Osteocyte (in vitro differentiated cells): ENCODE measurements at regions not wholly inside any gene's neighbourhood (a gene's known extent, or its start where the extent isn't known, plus 50 kb on each side); places are given as distances from the start of the nearest gene placed in this dataset.

ENCODE experiments used
- DNase-seq: peaks from one replicate; pipeline ENCODE4 v3.0.0; 2021; ENCODE audit warnings: mixed read lengths; ENCODE audit not compliant: unreplicated experiment; ENCODE audit errors: extremely low spot score
- H3K27ac Mint-ChIP-seq: one replicate; pipeline ENCODE4 v1.8.0; 2021; ENCODE audit warnings: mild to moderate bottlenecking, mixed read lengths; ENCODE audit not compliant: unreplicated experiment
- H3K27me3 Mint-ChIP-seq: one replicate; pipeline ENCODE4 v1.8.0; 2021; ENCODE audit warnings: mixed read lengths; ENCODE audit not compliant: unreplicated experiment
- H3K36me3 Mint-ChIP-seq: one replicate; pipeline ENCODE4 v1.8.0; 2021; ENCODE audit warnings: mixed read lengths; ENCODE audit not compliant: unreplicated experiment
- H3K4me1 Mint-ChIP-seq: one replicate; pipeline ENCODE4 v1.8.0; 2021; ENCODE audit warnings: mixed read lengths; ENCODE audit not compliant: unreplicated experiment
- H3K4me3 Mint-ChIP-seq: one replicate; pipeline ENCODE4 v1.8.0; 2021; ENCODE audit warnings: mild to moderate bottlenecking, moderate library complexity, mixed read lengths; ENCODE audit not compliant: unreplicated experiment
- H3K9me3 Mint-ChIP-seq: one replicate; pipeline ENCODE4 v1.8.0; 2021; ENCODE audit warnings: mixed read lengths; ENCODE audit not compliant: unreplicated experiment
- CTCF ChIP-seq: fragments of 200-600 bp; sonication (generic); IDR thresholded peaks from 2 replicates; pipeline ENCODE4 v1.5.0; 2021; ENCODE audit warnings: antibody characterized with exemption, mild to moderate bottlenecking, moderate library complexity

GRCh38 chr2:162926501-162926900, 87.9 kb upstream of the KCNH7 start:
- no peaks in the 10 kb centered on the region for H3K4me1 Mint-ChIP-seq
- H3K36me3 Mint-ChIP-seq: no peaks in the 10 kb centered on the region
- no peaks in the 10 kb centered on the region for H3K9me3 Mint-ChIP-seq
- H3K27me3 Mint-ChIP-seq: peaks cover 2% of the 10 kb centered on the region
- no peak overlapping the region for H3K4me3 Mint-ChIP-seq
- no peak for TF ChIP-seq CTCF
- no peak for DNase-seq
- no peak overlapping the region for H3K27ac Mint-ChIP-seq

- Mint-ChIP-seq H3K4me1 (no peaks in the 10 kb centered on the region), H3K27ac (no peak overlapping the region)
Observed at GRCh38 chr2:162925595-162925994, 87.0 kb upstream of the KCNH7 start.

GRCh38 chr2:162919111-162919510, 80.5 kb upstream of the KCNH7 start:
- no peak overlapping the region for H3K4me3 Mint-ChIP-seq
- no peak for TF ChIP-seq CTCF

More at GRCh38 chr2:162925595-162925994, 87.0 kb upstream of the KCNH7 start:
- no peak overlapping the region for H3K4me3 Mint-ChIP-seq
- no peaks in the 10 kb centered on the region for H3K36me3 Mint-ChIP-seq
- H3K9me3 Mint-ChIP-seq: no peaks in the 10 kb centered on the region
- DNase-seq: no peak
- no peak for TF ChIP-seq CTCF
- H3K27me3 Mint-ChIP-seq: peaks cover 2% of the 10 kb centered on the region

GRCh38 chr2:162917626-162918025, 79.1 kb upstream of the KCNH7 start:
- Mint-ChIP-seq H3K9me3 (no peaks in the 10 kb centered on the region), H3K36me3 (no peaks in the 10 kb centered on the region), H3K27me3 (no peaks in the 10 kb centered on the region), H3K27ac (no peak overlapping the region), H3K4me3 (no peak overlapping the region), H3K4me1 (no peaks in the 10 kb centered on the region)
- no peak for TF ChIP-seq CTCF
- no peak for DNase-seq

More at GRCh38 chr2:162919111-162919510, 80.5 kb upstream of the KCNH7 start:
- no peaks in the 10 kb centered on the region for H3K4me1 Mint-ChIP-seq
- H3K36me3 Mint-ChIP-seq: no peaks in the 10 kb centered on the region
- H3K9me3 Mint-ChIP-seq: no peaks in the 10 kb centered on the region
- DNase-seq: no peak
- H3K27me3 Mint-ChIP-seq: peaks cover 2% of the 10 kb centered on the region
- H3K27ac Mint-ChIP-seq: no peak overlapping the region

- H3K4me1 Mint-ChIP-seq: no peaks in the 10 kb centered on the region
- DNase-seq: no peak
- no peak overlapping the region for H3K4me3 Mint-ChIP-seq
- H3K36me3 Mint-ChIP-seq: no peaks in the 10 kb centered on the region
- no peak for TF ChIP-seq CTCF
- H3K27ac Mint-ChIP-seq: no peak overlapping the region
- H3K9me3 Mint-ChIP-seq: no peaks in the 10 kb centered on the region
- H3K27me3 Mint-ChIP-seq: no peaks in the 10 kb centered on the region
Observed at GRCh38 chr2:162916286-162916801, 77.8 kb upstream of the KCNH7 start.
